Gastrocnemius medialis (tissue), 4 donors: ENCODE measurements at regions not wholly inside any gene's neighbourhood (a gene's known extent, or its start where the extent isn't known, plus 50 kb on each side); places are given as distances from the start of the nearest gene placed in this dataset.

Experiments
- POLR2A ChIP-seq, 2 donors: fragments of 450-650 bp; IDR thresholded peaks; one replicate each; pipeline ENCODE4 v1.6.1; 2017; ENCODE audit warnings: antibody characterized with exemption in 2 of 2, mild to moderate bottlenecking in 2 of 2, moderate library complexity in 2 of 2
- TF ChIP-seq, protein P1 (sequence below), 5 experiments: fragments of 450-650 bp in 3 of 5; fragments of 200-600 bp in 2 of 5; sonication (generic) in 2 of 5; IDR thresholded peaks in 4 of 5; conservative IDR thresholded peaks in 1 of 5; 1 replicate in 4 of 5; 2 replicates in 1 of 5; pipeline ENCODE4 v1.5.1; 2016 to 2019; ENCODE audit warnings: antibody characterized with exemption in 5 of 5, mild to moderate bottlenecking in 3 of 5, moderate library complexity in 3 of 5

DNA sequence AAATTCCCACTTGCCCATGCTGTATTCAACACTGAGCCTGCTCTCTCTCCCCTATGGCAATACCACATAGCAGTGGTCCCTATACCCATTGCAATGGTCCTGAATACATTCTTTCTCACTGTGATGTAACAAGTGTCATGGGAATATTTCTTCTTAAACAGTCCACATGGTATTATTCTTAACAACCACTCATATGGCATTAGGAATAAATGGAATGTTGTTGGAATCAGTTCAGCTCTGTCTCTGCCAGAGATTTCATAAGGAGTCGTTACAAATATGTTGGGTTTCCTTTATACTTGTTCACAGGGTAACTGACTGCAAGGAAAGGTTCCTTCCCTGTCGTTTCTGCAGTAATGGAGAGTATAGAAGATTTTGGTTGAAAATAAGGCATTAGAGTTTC lies 128.3 kb upstream of the SPATA13 start:
- TF ChIP-seq, protein P1, sequence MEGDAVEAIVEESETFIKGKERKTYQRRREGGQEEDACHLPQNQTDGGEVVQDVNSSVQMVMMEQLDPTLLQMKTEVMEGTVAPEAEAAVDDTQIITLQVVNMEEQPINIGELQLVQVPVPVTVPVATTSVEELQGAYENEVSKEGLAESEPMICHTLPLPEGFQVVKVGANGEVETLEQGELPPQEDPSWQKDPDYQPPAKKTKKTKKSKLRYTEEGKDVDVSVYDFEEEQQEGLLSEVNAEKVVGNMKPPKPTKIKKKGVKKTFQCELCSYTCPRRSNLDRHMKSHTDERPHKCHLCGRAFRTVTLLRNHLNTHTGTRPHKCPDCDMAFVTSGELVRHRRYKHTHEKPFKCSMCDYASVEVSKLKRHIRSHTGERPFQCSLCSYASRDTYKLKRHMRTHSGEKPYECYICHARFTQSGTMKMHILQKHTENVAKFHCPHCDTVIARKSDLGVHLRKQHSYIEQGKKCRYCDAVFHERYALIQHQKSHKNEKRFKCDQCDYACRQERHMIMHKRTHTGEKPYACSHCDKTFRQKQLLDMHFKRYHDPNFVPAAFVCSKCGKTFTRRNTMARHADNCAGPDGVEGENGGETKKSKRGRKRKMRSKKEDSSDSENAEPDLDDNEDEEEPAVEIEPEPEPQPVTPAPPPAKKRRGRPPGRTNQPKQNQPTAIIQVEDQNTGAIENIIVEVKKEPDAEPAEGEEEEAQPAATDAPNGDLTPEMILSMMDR (IDR thresholded peaks at IDR 0.05 in 4 of 5, conservative IDR thresholded peaks at IDR 0.05 in 1 of 5): no peak
- TF ChIP-seq POLR2A (IDR thresholded peaks at IDR 0.05): no peak
